ENCODE measurements at regions not wholly inside any gene's neighbourhood (a gene's known extent, or its start where the extent isn't known, plus 50 kb on each side); places are given as distances from the start of the nearest gene placed in this dataset.

DNA sequence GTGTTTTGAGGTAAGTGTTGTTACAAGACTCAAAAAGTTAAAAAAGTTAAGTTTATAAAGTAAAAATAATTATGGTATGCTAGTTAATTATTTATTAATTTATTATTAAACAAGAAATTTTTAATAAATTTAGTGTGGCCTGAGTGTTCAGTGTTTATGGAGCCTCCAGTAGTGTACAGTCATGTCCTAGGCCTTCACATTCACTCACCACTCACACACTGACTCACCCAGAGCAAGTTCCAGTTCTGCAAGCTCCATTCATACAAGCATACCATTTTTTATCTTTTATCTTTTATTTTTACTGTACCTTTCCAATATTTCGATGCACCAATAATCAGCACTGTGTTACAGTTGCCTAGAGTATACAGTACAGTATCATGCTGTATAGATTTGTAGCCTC lies 381.2 kb upstream of the MGMT start:
- WGBS: 81% methylated on average over 1 of the region's 1 CpG
- no peaks in the 10 kb centered on the region for H3K36me3 ChIP-seq (ENCODE audit: control insufficient read depth in 4 of 4, insufficient read depth in 3 of 4, low read depth in 1 of 4, low read length in 3 of 4)
- H3K4me1 ChIP-seq (ENCODE audit: control insufficient read depth in 4 of 4, insufficient read depth in 4 of 4, low read length in 3 of 4): no peaks in the 10 kb centered on the region

DNA sequence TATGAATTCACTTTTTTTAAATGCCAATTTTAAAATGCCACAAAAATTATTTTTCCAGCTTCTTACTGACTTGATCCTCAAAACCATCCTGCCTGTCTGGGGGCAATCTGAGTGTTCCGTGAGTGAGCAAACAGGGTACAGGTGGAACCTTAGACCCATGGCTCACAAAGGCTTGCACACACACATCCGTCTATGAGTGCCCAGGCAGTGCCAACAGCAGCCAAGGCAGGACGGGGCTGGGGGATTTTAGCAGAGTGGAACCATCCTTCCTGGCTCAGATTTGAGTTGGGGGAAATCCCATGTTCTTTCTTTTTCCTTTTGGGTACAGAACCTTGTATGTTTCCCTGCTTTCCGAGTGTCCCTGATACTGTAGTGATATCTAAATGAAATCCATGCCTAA lies 377.7 kb upstream of the MGMT start:
- Histone ChIP-seq H3K27me3 (ENCODE audit: control insufficient read depth in 4 of 4, insufficient read depth in 4 of 4, low read length in 3 of 4) (no peaks in the 10 kb centered on the region), H3K4me3 (ENCODE audit: low read depth in 1 of 3, low read length in 3 of 3) (no peak overlapping the region), H3K4me1 (ENCODE audit: control insufficient read depth in 4 of 4, insufficient read depth in 4 of 4, low read length in 3 of 4) (no peaks in the 10 kb centered on the region), H3K36me3 (ENCODE audit: control insufficient read depth in 4 of 4, insufficient read depth in 3 of 4, low read depth in 1 of 4, low read length in 3 of 4) (no peaks in the 10 kb centered on the region), H3K9ac (ENCODE audit: low read depth in 1 of 2, low read length in 2 of 2) (no peak overlapping the region), H3K27ac (ENCODE audit: low read depth in 1 of 2, low read length in 2 of 2) (no peak overlapping the region), H3K9me3 (ENCODE audit: control insufficient read depth in 4 of 4, low read length in 3 of 4) (peaks cover 0 to 1% (median 0%) of the 10 kb centered on the region in 4 donors)
- 79% methylated on average over 4 of the region's 4 CpGs for WGBS
- TF ChIP-seq, protein P1, sequence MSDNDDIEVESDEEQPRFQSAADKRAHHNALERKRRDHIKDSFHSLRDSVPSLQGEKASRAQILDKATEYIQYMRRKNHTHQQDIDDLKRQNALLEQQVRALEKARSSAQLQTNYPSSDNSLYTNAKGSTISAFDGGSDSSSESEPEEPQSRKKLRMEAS (IDR thresholded peaks at IDR 0.05): no peak
- TF ChIP-seq, protein P2, sequence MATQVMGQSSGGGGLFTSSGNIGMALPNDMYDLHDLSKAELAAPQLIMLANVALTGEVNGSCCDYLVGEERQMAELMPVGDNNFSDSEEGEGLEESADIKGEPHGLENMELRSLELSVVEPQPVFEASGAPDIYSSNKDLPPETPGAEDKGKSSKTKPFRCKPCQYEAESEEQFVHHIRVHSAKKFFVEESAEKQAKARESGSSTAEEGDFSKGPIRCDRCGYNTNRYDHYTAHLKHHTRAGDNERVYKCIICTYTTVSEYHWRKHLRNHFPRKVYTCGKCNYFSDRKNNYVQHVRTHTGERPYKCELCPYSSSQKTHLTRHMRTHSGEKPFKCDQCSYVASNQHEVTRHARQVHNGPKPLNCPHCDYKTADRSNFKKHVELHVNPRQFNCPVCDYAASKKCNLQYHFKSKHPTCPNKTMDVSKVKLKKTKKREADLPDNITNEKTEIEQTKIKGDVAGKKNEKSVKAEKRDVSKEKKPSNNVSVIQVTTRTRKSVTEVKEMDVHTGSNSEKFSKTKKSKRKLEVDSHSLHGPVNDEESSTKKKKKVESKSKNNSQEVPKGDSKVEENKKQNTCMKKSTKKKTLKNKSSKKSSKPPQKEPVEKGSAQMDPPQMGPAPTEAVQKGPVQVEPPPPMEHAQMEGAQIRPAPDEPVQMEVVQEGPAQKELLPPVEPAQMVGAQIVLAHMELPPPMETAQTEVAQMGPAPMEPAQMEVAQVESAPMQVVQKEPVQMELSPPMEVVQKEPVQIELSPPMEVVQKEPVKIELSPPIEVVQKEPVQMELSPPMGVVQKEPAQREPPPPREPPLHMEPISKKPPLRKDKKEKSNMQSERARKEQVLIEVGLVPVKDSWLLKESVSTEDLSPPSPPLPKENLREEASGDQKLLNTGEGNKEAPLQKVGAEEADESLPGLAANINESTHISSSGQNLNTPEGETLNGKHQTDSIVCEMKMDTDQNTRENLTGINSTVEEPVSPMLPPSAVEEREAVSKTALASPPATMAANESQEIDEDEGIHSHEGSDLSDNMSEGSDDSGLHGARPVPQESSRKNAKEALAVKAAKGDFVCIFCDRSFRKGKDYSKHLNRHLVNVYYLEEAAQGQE (IDR thresholded peaks at IDR 0.05): no peak
- TF ChIP-seq, protein P3, sequence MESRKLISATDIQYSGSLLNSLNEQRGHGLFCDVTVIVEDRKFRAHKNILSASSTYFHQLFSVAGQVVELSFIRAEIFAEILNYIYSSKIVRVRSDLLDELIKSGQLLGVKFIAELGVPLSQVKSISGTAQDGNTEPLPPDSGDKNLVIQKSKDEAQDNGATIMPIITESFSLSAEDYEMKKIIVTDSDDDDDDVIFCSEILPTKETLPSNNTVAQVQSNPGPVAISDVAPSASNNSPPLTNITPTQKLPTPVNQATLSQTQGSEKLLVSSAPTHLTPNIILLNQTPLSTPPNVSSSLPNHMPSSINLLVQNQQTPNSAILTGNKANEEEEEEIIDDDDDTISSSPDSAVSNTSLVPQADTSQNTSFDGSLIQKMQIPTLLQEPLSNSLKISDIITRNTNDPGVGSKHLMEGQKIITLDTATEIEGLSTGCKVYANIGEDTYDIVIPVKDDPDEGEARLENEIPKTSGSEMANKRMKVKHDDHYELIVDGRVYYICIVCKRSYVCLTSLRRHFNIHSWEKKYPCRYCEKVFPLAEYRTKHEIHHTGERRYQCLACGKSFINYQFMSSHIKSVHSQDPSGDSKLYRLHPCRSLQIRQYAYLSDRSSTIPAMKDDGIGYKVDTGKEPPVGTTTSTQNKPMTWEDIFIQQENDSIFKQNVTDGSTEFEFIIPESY (IDR thresholded peaks at IDR 0.05): no peak
- TF ChIP-seq SP1 (IDR thresholded peaks at IDR 0.05) (no peak), HNF4A (conservative IDR thresholded peaks at IDR 0.05) (no peak), HNF4G (IDR thresholded peaks at IDR 0.05) (no peak), FOXA1 (IDR thresholded peaks at IDR 0.05) (no peak)
- TF ChIP-seq, protein P4, sequence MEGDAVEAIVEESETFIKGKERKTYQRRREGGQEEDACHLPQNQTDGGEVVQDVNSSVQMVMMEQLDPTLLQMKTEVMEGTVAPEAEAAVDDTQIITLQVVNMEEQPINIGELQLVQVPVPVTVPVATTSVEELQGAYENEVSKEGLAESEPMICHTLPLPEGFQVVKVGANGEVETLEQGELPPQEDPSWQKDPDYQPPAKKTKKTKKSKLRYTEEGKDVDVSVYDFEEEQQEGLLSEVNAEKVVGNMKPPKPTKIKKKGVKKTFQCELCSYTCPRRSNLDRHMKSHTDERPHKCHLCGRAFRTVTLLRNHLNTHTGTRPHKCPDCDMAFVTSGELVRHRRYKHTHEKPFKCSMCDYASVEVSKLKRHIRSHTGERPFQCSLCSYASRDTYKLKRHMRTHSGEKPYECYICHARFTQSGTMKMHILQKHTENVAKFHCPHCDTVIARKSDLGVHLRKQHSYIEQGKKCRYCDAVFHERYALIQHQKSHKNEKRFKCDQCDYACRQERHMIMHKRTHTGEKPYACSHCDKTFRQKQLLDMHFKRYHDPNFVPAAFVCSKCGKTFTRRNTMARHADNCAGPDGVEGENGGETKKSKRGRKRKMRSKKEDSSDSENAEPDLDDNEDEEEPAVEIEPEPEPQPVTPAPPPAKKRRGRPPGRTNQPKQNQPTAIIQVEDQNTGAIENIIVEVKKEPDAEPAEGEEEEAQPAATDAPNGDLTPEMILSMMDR (IDR thresholded peaks at IDR 0.05; ENCODE audit: low read depth, low read length, missing input control): no peak
- no peak for DNase-seq (ENCODE audit: low spot score)

More for the DNA sequence above, 381.2 kb upstream of the MGMT start:
- Histone ChIP-seq H3K9me3 (ENCODE audit: control insufficient read depth in 4 of 4, low read length in 3 of 4) (peaks cover 0 to 10% (median under 1%) of the 10 kb centered on the region in 4 donors), H3K9ac (ENCODE audit: low read depth in 1 of 2, low read length in 2 of 2) (no peak overlapping the region), H3K27ac (ENCODE audit: low read depth in 1 of 2, low read length in 2 of 2) (no peak overlapping the region), H3K27me3 (ENCODE audit: control insufficient read depth in 4 of 4, insufficient read depth in 4 of 4, low read length in 3 of 4) (no peaks in the 10 kb centered on the region), H3K4me3 (ENCODE audit: low read depth in 1 of 3, low read length in 3 of 3) (no peak overlapping the region)
- TF ChIP-seq, protein P3 (IDR thresholded peaks at IDR 0.05): no peak
- TF ChIP-seq, protein P1 (IDR thresholded peaks at IDR 0.05): no peak
- TF ChIP-seq SP1 (IDR thresholded peaks at IDR 0.05) (no peak), HNF4A (conservative IDR thresholded peaks at IDR 0.05) (no peak), GABPA (IDR thresholded peaks at IDR 0.05 in 1 of 2, conservative IDR thresholded peaks at IDR 0.05 in 1 of 2) (no peak), RAD21 (IDR thresholded peaks at IDR 0.05) (no peak), JUND (IDR thresholded peaks at IDR 0.05) (no peak), TAF1 (conservative IDR thresholded peaks at IDR 0.05) (no peak)
- TF ChIP-seq, protein P5, sequence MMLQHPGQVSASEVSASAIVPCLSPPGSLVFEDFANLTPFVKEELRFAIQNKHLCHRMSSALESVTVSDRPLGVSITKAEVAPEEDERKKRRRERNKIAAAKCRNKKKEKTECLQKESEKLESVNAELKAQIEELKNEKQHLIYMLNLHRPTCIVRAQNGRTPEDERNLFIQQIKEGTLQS (IDR thresholded peaks at IDR 0.05): no peak
- TF ChIP-seq, protein P4 (IDR thresholded peaks at IDR 0.05; ENCODE audit: low read depth, low read length, missing input control): no peak
- no peak for DNase-seq (ENCODE audit: low spot score)

All from liver (tissue), 8 donors.